ENCODE measurements at regions not wholly inside any gene's neighbourhood (a gene's known extent, or its start where the extent isn't known, plus 50 kb on each side); places are given as distances from the start of the nearest gene placed in this dataset.

DNA sequence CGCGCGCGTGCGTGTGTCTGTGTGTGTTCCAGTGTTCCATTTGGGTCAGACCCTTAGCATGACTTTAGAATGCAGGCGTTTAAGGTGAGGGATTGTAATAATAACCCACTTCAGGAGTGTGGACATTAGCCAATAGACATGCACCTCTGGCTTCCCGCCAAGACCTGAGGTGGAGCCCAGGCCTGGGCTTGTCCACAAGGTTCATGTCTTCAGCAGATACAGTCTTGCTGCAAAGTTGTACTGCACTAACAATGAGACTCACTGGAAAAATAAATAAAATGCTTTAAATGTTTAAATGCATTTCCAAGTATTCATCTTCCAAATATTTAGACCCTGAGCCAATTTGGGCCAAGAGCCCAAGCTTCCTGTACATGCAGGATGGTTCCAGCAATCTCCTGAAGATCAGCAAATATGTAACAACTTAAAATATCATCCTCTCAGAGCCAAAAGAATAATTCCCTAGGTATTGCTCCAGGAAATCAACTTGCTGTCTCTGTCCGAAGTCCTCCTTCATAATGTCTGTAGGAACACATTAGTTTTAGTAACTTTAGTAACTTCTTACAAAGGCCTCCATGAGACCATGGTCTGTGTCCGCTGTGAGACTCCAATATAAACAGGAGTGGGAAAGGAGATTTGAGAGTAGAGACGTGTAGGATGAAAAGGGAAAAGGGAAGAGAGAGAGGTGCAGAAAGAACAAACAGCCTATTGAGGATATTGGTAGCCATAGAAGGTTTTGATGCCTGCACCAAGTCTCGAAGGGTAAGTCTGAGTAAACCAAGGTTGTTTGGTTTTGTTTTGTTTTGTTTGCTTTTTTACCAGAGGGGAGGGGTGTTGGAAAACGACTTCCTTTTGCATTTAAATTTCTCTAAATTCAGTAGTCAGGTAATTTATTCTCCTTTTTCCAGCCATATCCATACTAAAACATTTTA, 98.5 kb upstream of the KLF3 start:
- TF ChIP-seq POLR2A (IDR thresholded peaks at IDR 0.05): no peak
- TF ChIP-seq, protein P1, sequence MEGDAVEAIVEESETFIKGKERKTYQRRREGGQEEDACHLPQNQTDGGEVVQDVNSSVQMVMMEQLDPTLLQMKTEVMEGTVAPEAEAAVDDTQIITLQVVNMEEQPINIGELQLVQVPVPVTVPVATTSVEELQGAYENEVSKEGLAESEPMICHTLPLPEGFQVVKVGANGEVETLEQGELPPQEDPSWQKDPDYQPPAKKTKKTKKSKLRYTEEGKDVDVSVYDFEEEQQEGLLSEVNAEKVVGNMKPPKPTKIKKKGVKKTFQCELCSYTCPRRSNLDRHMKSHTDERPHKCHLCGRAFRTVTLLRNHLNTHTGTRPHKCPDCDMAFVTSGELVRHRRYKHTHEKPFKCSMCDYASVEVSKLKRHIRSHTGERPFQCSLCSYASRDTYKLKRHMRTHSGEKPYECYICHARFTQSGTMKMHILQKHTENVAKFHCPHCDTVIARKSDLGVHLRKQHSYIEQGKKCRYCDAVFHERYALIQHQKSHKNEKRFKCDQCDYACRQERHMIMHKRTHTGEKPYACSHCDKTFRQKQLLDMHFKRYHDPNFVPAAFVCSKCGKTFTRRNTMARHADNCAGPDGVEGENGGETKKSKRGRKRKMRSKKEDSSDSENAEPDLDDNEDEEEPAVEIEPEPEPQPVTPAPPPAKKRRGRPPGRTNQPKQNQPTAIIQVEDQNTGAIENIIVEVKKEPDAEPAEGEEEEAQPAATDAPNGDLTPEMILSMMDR (IDR thresholded peaks at IDR 0.05): no peak

Data from breast epithelium (tissue), 3 donors.